ENCODE measurements at regions not wholly inside any gene's neighbourhood (a gene's known extent, or its start where the extent isn't known, plus 50 kb on each side); places are given as distances from the start of the nearest gene placed in this dataset.

DNA sequence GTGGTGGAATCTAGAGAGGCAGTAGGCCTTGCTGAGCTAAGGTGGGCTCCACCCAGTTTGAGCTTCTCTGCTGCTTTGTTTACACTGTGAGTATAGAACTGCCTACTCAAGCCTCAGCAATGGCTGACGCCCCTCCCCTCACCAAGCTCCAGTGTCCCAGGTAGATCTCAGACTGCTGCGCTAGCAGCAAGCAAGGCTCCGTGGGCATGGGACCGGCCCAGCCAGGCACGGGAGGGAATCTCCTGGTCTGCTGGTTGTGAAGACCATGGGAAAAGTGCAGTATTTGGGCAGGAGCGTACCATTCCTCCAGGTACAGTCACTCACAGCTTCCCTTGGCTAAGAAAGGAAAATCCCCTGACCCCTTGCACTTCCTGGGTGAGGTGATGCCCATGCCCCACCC is 407.1 kb downstream of the ZPLD1 start:
- no peak overlapping the region for H2AFZ ChIP-seq (ENCODE audit: low read length)
- H4K91ac ChIP-seq (ENCODE audit: insufficient read length, low read depth, low read length), result no peak overlapping the region
- Mint-ChIP-seq H3K36me3 (ENCODE audit: insufficient read depth in 1 of 3, low read depth in 3 of 3) (peaks cover 1 to 7% (median 4%) of the 10 kb centered on the region in 3 experiments), H3K27me3 (ENCODE audit: low read depth) (no peaks in the 10 kb centered on the region), H3K9me3 (peaks cover 6 to 24% of the 10 kb centered on the region in 2 experiments), H3K4me3 (no peak overlapping the region), H3K27ac (no peak overlapping the region), H3K4me1 (no peaks in the 10 kb centered on the region)
- no peak overlapping the region for H4K8ac ChIP-seq (replicated peaks; ENCODE audit: insufficient read length, low read depth, low read length)
- no peak overlapping the region for H2BK15ac ChIP-seq (ENCODE audit: low read depth, low read length)
- no peak overlapping the region for H3T11ph ChIP-seq (ENCODE audit: low read length)
- H3K79me1 ChIP-seq (ENCODE audit: insufficient read depth, low read depth, low read length, poor library complexity, severe bottlenecking), result no peaks in the 10 kb centered on the region
- no peak overlapping the region for H3K27ac ChIP-seq (ENCODE audit: insufficient read length, low read depth, low read length)
- H3K23ac ChIP-seq (ENCODE audit: insufficient read length, low read depth, low read length), result no peak overlapping the region
- no peak for TF ChIP-seq CTCF (conservative IDR thresholded peaks at IDR 0.05)
- no peak overlapping the region for H3K9ac ChIP-seq (ENCODE audit: extremely low read depth, insufficient read length, low read length)
- H3K27me3 ChIP-seq (ENCODE audit: insufficient read depth, low read length), result no peaks in the 10 kb centered on the region
- H3K4ac ChIP-seq (ENCODE audit: low read depth, low read length), result no peak overlapping the region
- H3K14ac ChIP-seq (ENCODE audit: insufficient read depth, low read length), result no peak overlapping the region
- H3K4me2 ChIP-seq (ENCODE audit: insufficient read depth, insufficient read length, low read length), result no peak overlapping the region
- H2AK5ac ChIP-seq (ENCODE audit: insufficient read length, low read length), result no peak overlapping the region
- H4K5ac ChIP-seq (ENCODE audit: insufficient read length, low read depth, low read length), result no peak overlapping the region
- H3K79me2 ChIP-seq (ENCODE audit: insufficient read depth, low read length), result no peaks in the 10 kb centered on the region
- H2BK12ac ChIP-seq (ENCODE audit: insufficient read length, low read depth, low read length), result no peak overlapping the region
- no peak overlapping the region for H2BK5ac ChIP-seq (ENCODE audit: insufficient read length, low read length)
- no peak overlapping the region for H3K56ac ChIP-seq (ENCODE audit: insufficient read length, low read depth, low read length)
- H3K4me1 ChIP-seq (ENCODE audit: insufficient read depth, low read length), result no peaks in the 10 kb centered on the region
- no peaks in the 10 kb centered on the region for H3K9me3 ChIP-seq (ENCODE audit: control insufficient read depth, low read depth, low read length)
- no peak overlapping the region for H2BK20ac ChIP-seq (ENCODE audit: low read depth, low read length, poor library complexity, severe bottlenecking)
- no peak overlapping the region for H3K18ac ChIP-seq (ENCODE audit: insufficient read length, low read depth, low read length)
- WGBS (ENCODE audit: extremely low coverage, insufficient read length, low lambda C conversion rate), result no CpG with 5 or more reads among the region's 6 CpGs
- H4K20me1 ChIP-seq (ENCODE audit: control insufficient read depth, insufficient read depth, insufficient read length), result no peaks in the 10 kb centered on the region
- no peak for DNase-seq
- no peak overlapping the region for H2BK120ac ChIP-seq (ENCODE audit: low read depth, low read length, poor library complexity, severe bottlenecking)
- no peaks in the 10 kb centered on the region for H3K23me2 ChIP-seq (ENCODE audit: insufficient read length, low read depth, low read length, poor library complexity, severe bottlenecking)
